Activated CD4-positive, alpha-beta T cell treated with anti-CD3 and anti-CD28 coated beads for 1 hour (primary cell): ENCODE measurements at regions not wholly inside any gene's neighbourhood (a gene's known extent, or its start where the extent isn't known, plus 50 kb on each side); places are given as distances from the start of the nearest gene placed in this dataset.
A peak's percentile ranks its signal among the peaks of the same experiment; 100 is the strongest.
"Not testable (repeated sequence)": the region's sequence is repeated elsewhere in the genome, so short reads cannot be mapped to it uniquely, and the experiment has no call there.

Source experiments
- DNase-seq: peaks from one replicate; pipeline ENCODE4 v3.0.0-alpha.2; 2020

GRCh38 chr22:25397616-25398015 lies 166.9 kb upstream of the GRK3 start:
- no peak for DNase-seq

- DNase-seq, result not testable (repeated sequence)
These were observed 165.8 kb upstream of the GRK3 start for GRCh38 chr22:25398591-25399062.

GRCh38 chr22:25399649-25400151 lies 164.8 kb upstream of the GRK3 start:
- DNase-seq, result no peak

- DNase-seq, result no peak
These were observed 162.3 kb upstream of the GRK3 start for GRCh38 chr22:25402160-25402500.

GRCh38 chr22:25402501-25403283 lies 161.8 kb upstream of the GRK3 start:
- DNase-seq, result no peak

- DNase-seq, result no peak
These were observed 161.1 kb upstream of the GRK3 start for GRCh38 chr22:25403284-25403810.

GRCh38 chr22:25403811-25404471 lies 160.5 kb upstream of the GRK3 start:
- DNase-seq, result no peak

GRCh38 chr22:25404556-25404927 lies 159.9 kb upstream of the GRK3 start:
- no peak for DNase-seq

- peak; percentile 47 for DNase-seq
These were observed 159.3 kb upstream of the GRK3 start for GRCh38 chr22:25404928-25405816.

GRCh38 chr22:25405841-25406509 lies 158.5 kb upstream of the GRK3 start:
- DNase-seq, result no peak

GRCh38 chr22:25406510-25407210 lies 157.8 kb upstream of the GRK3 start:
- DNase-seq, result no peak

- no peak for DNase-seq
These were observed 157.1 kb upstream of the GRK3 start for GRCh38 chr22:25407226-25407858.

- no peak for DNase-seq
These were observed 156.6 kb upstream of the GRK3 start for GRCh38 chr22:25407859-25408229.

GRCh38 chr22:25409240-25409639 lies 155.2 kb upstream of the GRK3 start:
- DNase-seq, result no peak

- no peak for DNase-seq
These were observed 153.6 kb upstream of the GRK3 start for GRCh38 chr22:25410849-25411248.

GRCh38 chr22:25413620-25414019 lies 150.9 kb upstream of the GRK3 start:
- no peak for DNase-seq

- DNase-seq, result not testable (repeated sequence)
These were observed 148.7 kb upstream of the GRK3 start for GRCh38 chr22:25415731-25416130.

- DNase-seq, result not testable (repeated sequence)
These were observed 146.6 kb upstream of the GRK3 start for GRCh38 chr22:25417826-25418225.

- DNase-seq, result no peak
These were observed 145.0 kb upstream of the GRK3 start for GRCh38 chr22:25419247-25420113.

- DNase-seq, result not testable (repeated sequence)
These were observed 144.4 kb upstream of the GRK3 start for GRCh38 chr22:25420114-25420441.
